ENCODE measurements at regions not wholly inside any gene's neighbourhood (a gene's known extent, or its start where the extent isn't known, plus 50 kb on each side); places are given as distances from the start of the nearest gene placed in this dataset.

- no CpG with 5 or more reads among the region's 2 CpGs for WGBS (ENCODE audit: insufficient coverage)
These were observed 445.7 kb downstream of the GASK1B start for GRCh38 chr4:157727163-157727562.

GRCh38 chr4:157722146-157722545 is 450.7 kb downstream of the GASK1B start:
- H3K9me3 ChIP-seq (ENCODE audit: control insufficient read depth, insufficient read depth, low read length): no peaks in the 10 kb centered on the region
- no peak overlapping the region for H3K27ac ChIP-seq (ENCODE audit: low read length)
- H3K4me3 ChIP-seq (ENCODE audit: low read length): no peak overlapping the region
- TF ChIP-seq CTCF (IDR thresholded peaks at IDR 0.05): no peak
- H3K27me3 ChIP-seq (ENCODE audit: control insufficient read depth, insufficient read depth, low read length): no peaks in the 10 kb centered on the region
- Mint-ChIP-seq H3K4me1 (no peaks in the 10 kb centered on the region), H3K4me3 (no peak overlapping the region), H3K36me3 (peaks cover 9% of the 10 kb centered on the region), H3K9me3 (peaks cover 21 to 23% of the 10 kb centered on the region in 2 donors), H3K27me3 (ENCODE audit: low read depth in 2 of 2) (no peaks in the 10 kb centered on the region), H3K27ac (no peak overlapping the region)
- DNase-seq (no peak), ATAC-seq (no peak)
- no peaks in the 10 kb centered on the region for H3K36me3 ChIP-seq (ENCODE audit: control insufficient read depth, insufficient read depth, low read length)
- no peaks in the 10 kb centered on the region for H3K4me1 ChIP-seq (ENCODE audit: control insufficient read depth, insufficient read depth, low read length)
- intact Hi-C loops (cut with micrococcal nuclease): no loop called here

More at GRCh38 chr4:157727163-157727562, 445.7 kb downstream of the GASK1B start:
- peaks cover 24 to 32% of the 10 kb centered on the region in 2 donors for H3K9me3 Mint-ChIP-seq
- no peaks in the 10 kb centered on the region for H3K27me3 ChIP-seq (ENCODE audit: control insufficient read depth, insufficient read depth, low read length)
- H3K4me3 ChIP-seq (ENCODE audit: low read length): no peak overlapping the region
- H3K4me1 ChIP-seq (ENCODE audit: control insufficient read depth, insufficient read depth, low read length): no peaks in the 10 kb centered on the region
- no peaks in the 10 kb centered on the region for H3K27me3 Mint-ChIP-seq (ENCODE audit: low read depth in 2 of 2)
- no peak overlapping the region for H3K4me3 Mint-ChIP-seq
- TF ChIP-seq CTCF (IDR thresholded peaks at IDR 0.05): no peak
- DNase-seq (no peak), ATAC-seq (no peak)
- peaks cover 9% of the 10 kb centered on the region for H3K36me3 Mint-ChIP-seq
- H3K27ac Mint-ChIP-seq: no peak overlapping the region
- H3K27ac ChIP-seq (ENCODE audit: low read length): no peak overlapping the region
- intact Hi-C loops (cut with micrococcal nuclease): no loop called here
- H3K9me3 ChIP-seq (ENCODE audit: control insufficient read depth, insufficient read depth, low read length): peaks cover 12% of the 10 kb centered on the region
- H3K4me1 Mint-ChIP-seq: no peaks in the 10 kb centered on the region
- no peaks in the 10 kb centered on the region for H3K36me3 ChIP-seq (ENCODE audit: control insufficient read depth, insufficient read depth, low read length)

GRCh38 chr4:157713342-157713741 is 459.5 kb downstream of the GASK1B start:
- Mint-ChIP-seq H3K27ac (no peak overlapping the region), H3K9me3 (peaks cover 11% of the 10 kb centered on the region in 2 donors), H3K4me3 (no peak overlapping the region), H3K27me3 (ENCODE audit: low read depth in 2 of 2) (no peaks in the 10 kb centered on the region), H3K4me1 (no peaks in the 10 kb centered on the region), H3K36me3 (no peaks in the 10 kb centered on the region)
- H3K4me1 ChIP-seq (ENCODE audit: control insufficient read depth, insufficient read depth, low read length): no peaks in the 10 kb centered on the region
- H3K9me3 ChIP-seq (ENCODE audit: control insufficient read depth, insufficient read depth, low read length): no peaks in the 10 kb centered on the region
- no peaks in the 10 kb centered on the region for H3K27me3 ChIP-seq (ENCODE audit: control insufficient read depth, insufficient read depth, low read length)
- DNase-seq (no peak), ATAC-seq (no peak)
- no peak for TF ChIP-seq CTCF (IDR thresholded peaks at IDR 0.05)
- no peak overlapping the region for H3K4me3 ChIP-seq (ENCODE audit: low read length)
- H3K27ac ChIP-seq (ENCODE audit: low read length): no peak overlapping the region
- 66% methylated on average over 4 of the region's 4 CpGs for WGBS (ENCODE audit: insufficient coverage)
- H3K36me3 ChIP-seq (ENCODE audit: control insufficient read depth, insufficient read depth, low read length): no peaks in the 10 kb centered on the region
- intact Hi-C loops (cut with micrococcal nuclease): no loop called here

GRCh38 chr4:157706155-157706554 is 466.7 kb downstream of the GASK1B start:
- Mint-ChIP-seq H3K27ac (no peak overlapping the region), H3K27me3 (ENCODE audit: low read depth in 2 of 2) (no peaks in the 10 kb centered on the region), H3K36me3 (no peaks in the 10 kb centered on the region), H3K4me3 (no peak overlapping the region), H3K9me3 (peaks cover 2 to 5% of the 10 kb centered on the region in 2 donors), H3K4me1 (no peaks in the 10 kb centered on the region)
- Histone ChIP-seq H3K4me3 (ENCODE audit: low read length) (no peak overlapping the region), H3K27ac (ENCODE audit: low read length) (no peak overlapping the region), H3K27me3 (ENCODE audit: control insufficient read depth, insufficient read depth, low read length) (no peaks in the 10 kb centered on the region), H3K9me3 (ENCODE audit: control insufficient read depth, insufficient read depth, low read length) (no peaks in the 10 kb centered on the region), H3K4me1 (ENCODE audit: control insufficient read depth, insufficient read depth, low read length) (no peaks in the 10 kb centered on the region), H3K36me3 (ENCODE audit: control insufficient read depth, insufficient read depth, low read length) (no peaks in the 10 kb centered on the region)
- DNase-seq: no peak
- no peak for ATAC-seq
- no peak for TF ChIP-seq CTCF (IDR thresholded peaks at IDR 0.05)
- WGBS (ENCODE audit: insufficient coverage): 85% methylated on average over 2 of the region's 2 CpGs
- intact Hi-C loops (cut with micrococcal nuclease): no loop called here
